Uterus (tissue), 2 donors: ENCODE measurements at regions not wholly inside any gene's neighbourhood (a gene's known extent, or its start where the extent isn't known, plus 50 kb on each side); places are given as distances from the start of the nearest gene placed in this dataset.

Experiments
- CTCF ChIP-seq, 4 experiments: fragments of 200-600 bp in 2 of 4; fragments of 450-650 bp in 2 of 4; sonication (generic) in 2 of 4; IDR thresholded peaks; one replicate each; pipeline ENCODE4 v1.5.1; 2016 to 2019; ENCODE audit warnings: antibody characterized with exemption in 4 of 4, mild to moderate bottlenecking in 2 of 4, moderate library complexity in 1 of 4
- POLR2A ChIP-seq, 2 donors: fragments of 450-650 bp; IDR thresholded peaks; one replicate each; pipeline ENCODE4 v1.6.1; 2016; ENCODE audit warnings: antibody characterized with exemption in 2 of 2, mild to moderate bottlenecking in 1 of 2, moderate library complexity in 1 of 2

GRCh38 chr15:58295637-58296215 is 136.1 kb upstream of the LIPC start:
- TF ChIP-seq CTCF (IDR thresholded peaks at IDR 0.05) (no peak), POLR2A (IDR thresholded peaks at IDR 0.05) (no peak)
